ENCODE measurements at regions not wholly inside any gene's neighbourhood (a gene's known extent, or its start where the extent isn't known, plus 50 kb on each side); places are given as distances from the start of the nearest gene placed in this dataset.

- Histone ChIP-seq H3K9me3 (ENCODE audit: control insufficient read depth in 4 of 4, low read length in 3 of 4) (no peaks in the 10 kb centered on the region), H3K9ac (ENCODE audit: low read depth in 1 of 2, low read length in 2 of 2) (no peak overlapping the region), H3K27me3 (ENCODE audit: control insufficient read depth in 4 of 4, insufficient read depth in 4 of 4, low read length in 3 of 4) (no peaks in the 10 kb centered on the region), H3K36me3 (ENCODE audit: control insufficient read depth in 4 of 4, insufficient read depth in 3 of 4, low read depth in 1 of 4, low read length in 3 of 4) (no peaks in the 10 kb centered on the region), H3K27ac (ENCODE audit: low read depth in 1 of 2, low read length in 2 of 2) (no peak overlapping the region), H3K4me1 (ENCODE audit: control insufficient read depth in 4 of 4, insufficient read depth in 4 of 4, low read length in 3 of 4) (no peaks in the 10 kb centered on the region), H3K4me3 (ENCODE audit: low read depth in 1 of 3, low read length in 3 of 3) (no peak overlapping the region)
- DNase-seq (ENCODE audit: low spot score), result no peak
- TF ChIP-seq TAF1 (conservative IDR thresholded peaks at IDR 0.05), result no peak
- no peak for TF ChIP-seq FOXA1 (IDR thresholded peaks at IDR 0.05)
- TF ChIP-seq, protein P1, sequence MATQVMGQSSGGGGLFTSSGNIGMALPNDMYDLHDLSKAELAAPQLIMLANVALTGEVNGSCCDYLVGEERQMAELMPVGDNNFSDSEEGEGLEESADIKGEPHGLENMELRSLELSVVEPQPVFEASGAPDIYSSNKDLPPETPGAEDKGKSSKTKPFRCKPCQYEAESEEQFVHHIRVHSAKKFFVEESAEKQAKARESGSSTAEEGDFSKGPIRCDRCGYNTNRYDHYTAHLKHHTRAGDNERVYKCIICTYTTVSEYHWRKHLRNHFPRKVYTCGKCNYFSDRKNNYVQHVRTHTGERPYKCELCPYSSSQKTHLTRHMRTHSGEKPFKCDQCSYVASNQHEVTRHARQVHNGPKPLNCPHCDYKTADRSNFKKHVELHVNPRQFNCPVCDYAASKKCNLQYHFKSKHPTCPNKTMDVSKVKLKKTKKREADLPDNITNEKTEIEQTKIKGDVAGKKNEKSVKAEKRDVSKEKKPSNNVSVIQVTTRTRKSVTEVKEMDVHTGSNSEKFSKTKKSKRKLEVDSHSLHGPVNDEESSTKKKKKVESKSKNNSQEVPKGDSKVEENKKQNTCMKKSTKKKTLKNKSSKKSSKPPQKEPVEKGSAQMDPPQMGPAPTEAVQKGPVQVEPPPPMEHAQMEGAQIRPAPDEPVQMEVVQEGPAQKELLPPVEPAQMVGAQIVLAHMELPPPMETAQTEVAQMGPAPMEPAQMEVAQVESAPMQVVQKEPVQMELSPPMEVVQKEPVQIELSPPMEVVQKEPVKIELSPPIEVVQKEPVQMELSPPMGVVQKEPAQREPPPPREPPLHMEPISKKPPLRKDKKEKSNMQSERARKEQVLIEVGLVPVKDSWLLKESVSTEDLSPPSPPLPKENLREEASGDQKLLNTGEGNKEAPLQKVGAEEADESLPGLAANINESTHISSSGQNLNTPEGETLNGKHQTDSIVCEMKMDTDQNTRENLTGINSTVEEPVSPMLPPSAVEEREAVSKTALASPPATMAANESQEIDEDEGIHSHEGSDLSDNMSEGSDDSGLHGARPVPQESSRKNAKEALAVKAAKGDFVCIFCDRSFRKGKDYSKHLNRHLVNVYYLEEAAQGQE (IDR thresholded peaks at IDR 0.05), result no peak
- TF ChIP-seq GABPA (IDR thresholded peaks at IDR 0.05 in 1 of 2, conservative IDR thresholded peaks at IDR 0.05 in 1 of 2), result no peak
- TF ChIP-seq, protein P2, sequence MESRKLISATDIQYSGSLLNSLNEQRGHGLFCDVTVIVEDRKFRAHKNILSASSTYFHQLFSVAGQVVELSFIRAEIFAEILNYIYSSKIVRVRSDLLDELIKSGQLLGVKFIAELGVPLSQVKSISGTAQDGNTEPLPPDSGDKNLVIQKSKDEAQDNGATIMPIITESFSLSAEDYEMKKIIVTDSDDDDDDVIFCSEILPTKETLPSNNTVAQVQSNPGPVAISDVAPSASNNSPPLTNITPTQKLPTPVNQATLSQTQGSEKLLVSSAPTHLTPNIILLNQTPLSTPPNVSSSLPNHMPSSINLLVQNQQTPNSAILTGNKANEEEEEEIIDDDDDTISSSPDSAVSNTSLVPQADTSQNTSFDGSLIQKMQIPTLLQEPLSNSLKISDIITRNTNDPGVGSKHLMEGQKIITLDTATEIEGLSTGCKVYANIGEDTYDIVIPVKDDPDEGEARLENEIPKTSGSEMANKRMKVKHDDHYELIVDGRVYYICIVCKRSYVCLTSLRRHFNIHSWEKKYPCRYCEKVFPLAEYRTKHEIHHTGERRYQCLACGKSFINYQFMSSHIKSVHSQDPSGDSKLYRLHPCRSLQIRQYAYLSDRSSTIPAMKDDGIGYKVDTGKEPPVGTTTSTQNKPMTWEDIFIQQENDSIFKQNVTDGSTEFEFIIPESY (IDR thresholded peaks at IDR 0.05), result no peak
- TF ChIP-seq NR2F2 (IDR thresholded peaks at IDR 0.05), result no peak
- no peak for TF ChIP-seq FOXA2 (IDR thresholded peaks at IDR 0.05)
- TF ChIP-seq JUND (IDR thresholded peaks at IDR 0.05), result no peak
- TF ChIP-seq HNF4A (conservative IDR thresholded peaks at IDR 0.05), result no peak
- TF ChIP-seq RXRA (IDR thresholded peaks at IDR 0.05), result no peak
- no peak for TF ChIP-seq RAD21 (IDR thresholded peaks at IDR 0.05)
- no peak for TF ChIP-seq SP1 (IDR thresholded peaks at IDR 0.05)
- 94% methylated on average over 3 of the region's 3 CpGs for WGBS
These were observed 61.4 kb upstream of the LRRC55 start for GRCh38 chr11:57120192-57120965.

DNA sequence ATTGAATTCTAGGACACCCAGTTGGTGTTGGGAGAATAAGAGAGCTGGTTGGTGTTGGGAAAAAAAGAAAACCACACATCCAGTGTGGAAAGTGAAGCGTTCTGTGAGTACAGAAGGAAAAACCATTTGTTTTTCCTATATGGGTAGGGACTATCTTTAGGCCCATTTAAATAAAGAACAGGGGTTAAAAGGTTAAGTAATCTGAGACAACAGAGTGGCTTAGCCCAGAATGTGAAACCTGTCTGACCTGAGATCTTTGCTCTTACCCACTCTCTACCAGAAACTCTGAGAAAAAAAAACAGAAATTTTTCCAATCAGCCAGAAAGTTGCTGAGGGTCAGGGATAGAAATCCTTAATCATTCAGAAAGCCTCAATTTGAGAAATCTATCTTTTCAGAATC, 59.8 kb upstream of the LRRC55 start:
- H3K4me1 ChIP-seq (ENCODE audit: control insufficient read depth in 4 of 4, insufficient read depth in 4 of 4, low read length in 3 of 4), result no peaks in the 10 kb centered on the region
- DNase-seq (ENCODE audit: low spot score), result no peak
- TF ChIP-seq JUND (IDR thresholded peaks at IDR 0.05), result no peak
- TF ChIP-seq YY1 (IDR thresholded peaks at IDR 0.05), result no peak
- TF ChIP-seq, protein P2 (IDR thresholded peaks at IDR 0.05), result no peak
- H3K27me3 ChIP-seq (ENCODE audit: control insufficient read depth in 4 of 4, insufficient read depth in 4 of 4, low read length in 3 of 4), result no peaks in the 10 kb centered on the region
- no peaks in the 10 kb centered on the region for H3K9me3 ChIP-seq (ENCODE audit: control insufficient read depth in 4 of 4, low read length in 3 of 4)
- H3K36me3 ChIP-seq (ENCODE audit: control insufficient read depth in 4 of 4, insufficient read depth in 3 of 4, low read depth in 1 of 4, low read length in 3 of 4), result no peaks in the 10 kb centered on the region
- H3K27ac ChIP-seq (ENCODE audit: low read depth in 1 of 2, low read length in 2 of 2), result no peak overlapping the region
- H3K9ac ChIP-seq (ENCODE audit: low read depth in 1 of 2, low read length in 2 of 2), result no peak overlapping the region
- WGBS, result 76% methylated on average over 1 of the region's 1 CpG
- no peak overlapping the region for H3K4me3 ChIP-seq (ENCODE audit: low read depth in 1 of 3, low read length in 3 of 3)
